HG03521 (cell line): ENCODE measurements at regions not wholly inside any gene's neighbourhood (a gene's known extent, or its start where the extent isn't known, plus 50 kb on each side); places are given as distances from the start of the nearest gene placed in this dataset.
"Not testable (repeated sequence)": the region's sequence is repeated elsewhere in the genome, so short reads cannot be mapped to it uniquely, and the experiment has no call there.

Experiments used
- ATAC-seq: cut with Tn5 transposase; IDR thresholded peaks from one replicate; pipeline ENCODE4 v1.9.1; 2021; ENCODE audit warnings: mild to moderate bottlenecking, moderate library complexity; ENCODE audit not compliant: unreplicated experiment

- no peak for ATAC-seq
Observed at GRCh38 chr16:55015181-55015913, 84.7 kb downstream of the IRX5 start.

GRCh38 chr16:55016515-55016914 lies 85.8 kb downstream of the IRX5 start:
- ATAC-seq, result no peak

GRCh38 chr16:55017321-55017720 lies 86.7 kb downstream of the IRX5 start:
- ATAC-seq, result no peak

- no peak for ATAC-seq
Observed at GRCh38 chr16:55018881-55019280, 88.2 kb downstream of the IRX5 start.

GRCh38 chr16:55019419-55020131 lies 88.9 kb downstream of the IRX5 start:
- ATAC-seq, result no peak

GRCh38 chr16:55021595-55022475 lies 91.2 kb downstream of the IRX5 start:
- ATAC-seq, result no peak

GRCh38 chr16:55027260-55027659 lies 96.6 kb downstream of the IRX5 start:
- ATAC-seq, result not testable (repeated sequence)

- ATAC-seq, result no peak
Observed at GRCh38 chr16:55029509-55029908, 98.8 kb downstream of the IRX5 start.

GRCh38 chr16:55030944-55031343 lies 100.3 kb downstream of the IRX5 start:
- no peak for ATAC-seq

GRCh38 chr16:55031481-55031880 lies 100.8 kb downstream of the IRX5 start:
- no peak for ATAC-seq

GRCh38 chr16:55033225-55034156 lies 102.8 kb downstream of the IRX5 start:
- ATAC-seq, result no peak

- no peak for ATAC-seq
Observed at GRCh38 chr16:55035029-55035428, 104.4 kb downstream of the IRX5 start.

- ATAC-seq, result no peak
Observed at GRCh38 chr16:55035956-55036355, 105.3 kb downstream of the IRX5 start.

- ATAC-seq, result no peak
Observed at GRCh38 chr16:55036371-55036821, 105.7 kb downstream of the IRX5 start.

- no peak for ATAC-seq
Observed at GRCh38 chr16:55037046-55037445, 106.4 kb downstream of the IRX5 start.

- no peak for ATAC-seq
Observed at GRCh38 chr16:55037966-55038365, 107.3 kb downstream of the IRX5 start.

- no peak for ATAC-seq
Observed at GRCh38 chr16:55039042-55039441, 108.4 kb downstream of the IRX5 start.

- ATAC-seq, result no peak
Observed at GRCh38 chr16:55039511-55039910, 108.8 kb downstream of the IRX5 start.

- ATAC-seq, result no peak
Observed at GRCh38 chr16:55039931-55040330, 109.3 kb downstream of the IRX5 start.

- ATAC-seq, result no peak
Observed at GRCh38 chr16:55040366-55041086, 109.9 kb downstream of the IRX5 start.
